HPDE6-E6E7 (cell line): ENCODE measurements at regions not wholly inside any gene's neighbourhood (a gene's known extent, or its start where the extent isn't known, plus 50 kb on each side); places are given as distances from the start of the nearest gene placed in this dataset.

Experiments used
- DNase-seq: peaks from one replicate; pipeline ENCODE4 v3.0.0; 2011; ENCODE audit warnings: missing footprints; ENCODE audit errors: extremely low spot score

DNA sequence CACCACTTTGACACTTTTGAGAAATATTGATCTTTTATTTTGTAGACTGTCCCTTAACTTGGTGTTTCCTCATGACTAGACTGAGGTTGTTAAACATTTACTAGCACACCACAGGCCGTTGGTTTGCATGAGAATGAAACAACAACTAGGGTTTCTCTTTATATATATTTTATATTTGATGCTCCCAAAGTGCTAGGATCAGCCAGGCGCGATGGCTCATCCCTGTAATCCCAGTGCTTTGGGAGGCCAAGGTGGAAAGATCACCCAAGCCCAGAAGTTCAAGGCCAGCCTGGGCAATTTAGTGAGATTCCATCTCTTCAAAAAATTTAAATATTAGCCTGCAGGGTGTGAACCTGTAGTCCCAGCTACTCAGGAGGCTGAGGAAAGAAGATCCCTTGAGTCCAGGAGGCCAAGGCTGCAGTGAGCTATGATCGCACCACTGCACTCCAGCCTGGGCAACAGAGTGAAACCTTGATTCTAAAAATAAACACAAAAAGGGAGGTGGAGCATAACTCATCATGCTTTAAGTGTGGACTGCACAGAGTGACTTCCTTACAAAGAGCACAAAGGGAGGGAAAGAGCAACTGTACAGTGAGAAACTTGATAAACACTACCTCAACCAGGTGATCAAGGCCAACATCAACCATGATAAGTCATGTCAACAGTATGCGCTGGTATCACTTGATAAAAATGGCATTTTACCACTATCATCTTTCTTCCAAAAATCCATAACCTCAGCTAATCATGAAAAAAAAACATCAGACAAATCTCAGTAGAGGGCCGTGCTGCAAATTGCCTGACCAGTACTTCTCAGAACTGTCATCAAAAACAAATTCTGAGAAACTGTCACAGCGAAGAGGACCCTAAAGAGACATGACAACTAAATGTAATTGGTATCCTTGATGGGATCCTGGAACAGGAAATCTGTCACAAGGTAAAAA lies 72.8 kb upstream of the ATF7IP2 start:
- no peak for DNase-seq

DNA sequence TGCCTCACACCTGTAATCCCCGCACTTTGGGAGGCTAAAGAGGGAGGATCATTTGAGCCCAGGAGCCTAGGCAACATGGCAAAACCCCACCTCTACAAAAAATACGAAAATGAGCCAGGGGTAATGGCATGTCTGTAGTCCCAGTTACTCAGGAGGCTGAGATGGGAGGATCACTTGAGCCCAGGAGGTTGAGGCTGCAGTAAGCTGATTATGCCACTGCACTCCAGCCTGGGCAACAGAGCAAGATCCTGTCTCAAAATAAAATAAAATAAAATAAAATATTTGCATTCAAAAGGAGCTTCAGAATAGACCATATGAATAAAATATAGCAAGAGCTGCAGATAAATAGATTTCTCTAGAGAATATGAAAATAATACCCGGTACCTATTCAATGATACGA lies 71.5 kb upstream of the ATF7IP2 start:
- DNase-seq: no peak

DNA sequence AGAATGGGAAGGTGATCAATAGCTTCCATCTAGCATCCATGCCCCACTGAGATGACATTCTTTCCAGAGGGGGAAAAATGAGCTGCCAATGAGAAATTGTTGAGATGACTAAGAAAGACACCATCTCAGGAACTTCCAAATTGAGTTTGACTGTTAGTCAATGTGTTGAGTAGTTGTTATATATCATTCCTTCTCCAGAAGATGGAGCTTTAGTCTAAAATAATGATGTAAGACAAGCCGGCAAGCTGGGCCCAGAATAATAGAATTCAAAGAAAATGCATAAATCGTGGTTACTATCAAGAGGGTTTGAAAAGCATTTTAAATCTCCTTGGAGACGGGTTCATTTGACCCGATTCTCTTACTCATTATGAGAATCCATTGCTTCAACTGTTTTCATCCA lies 71.0 kb upstream of the ATF7IP2 start:
- DNase-seq: no peak

DNA sequence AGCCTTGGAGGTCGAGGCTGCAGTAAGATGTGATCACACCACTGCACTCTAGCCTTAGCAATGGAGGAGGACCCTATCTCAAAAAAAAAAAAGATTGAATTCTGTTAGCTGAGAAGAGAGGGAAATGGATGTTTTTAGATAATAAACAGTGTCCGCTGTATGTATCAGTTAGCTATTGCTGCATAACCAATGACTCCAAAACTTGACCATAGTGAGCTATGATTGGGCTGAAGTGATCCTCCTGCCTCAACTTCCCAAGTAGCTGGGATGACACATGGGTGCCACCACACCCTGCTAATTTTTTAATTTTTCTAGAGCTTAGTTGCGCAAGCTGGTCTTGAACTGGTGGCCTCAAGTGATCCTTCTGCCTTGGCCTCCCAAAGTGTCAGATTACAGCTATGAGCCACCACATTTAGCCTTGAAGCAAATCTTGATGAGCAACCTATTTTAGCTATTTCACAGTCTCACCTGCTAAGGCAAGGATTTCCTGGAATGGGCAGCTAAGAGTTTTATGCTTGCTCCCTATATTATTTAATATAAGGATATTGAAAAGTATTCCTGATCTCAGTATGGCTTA lies 68.3 kb upstream of the ATF7IP2 start:
- DNase-seq: no peak

DNA sequence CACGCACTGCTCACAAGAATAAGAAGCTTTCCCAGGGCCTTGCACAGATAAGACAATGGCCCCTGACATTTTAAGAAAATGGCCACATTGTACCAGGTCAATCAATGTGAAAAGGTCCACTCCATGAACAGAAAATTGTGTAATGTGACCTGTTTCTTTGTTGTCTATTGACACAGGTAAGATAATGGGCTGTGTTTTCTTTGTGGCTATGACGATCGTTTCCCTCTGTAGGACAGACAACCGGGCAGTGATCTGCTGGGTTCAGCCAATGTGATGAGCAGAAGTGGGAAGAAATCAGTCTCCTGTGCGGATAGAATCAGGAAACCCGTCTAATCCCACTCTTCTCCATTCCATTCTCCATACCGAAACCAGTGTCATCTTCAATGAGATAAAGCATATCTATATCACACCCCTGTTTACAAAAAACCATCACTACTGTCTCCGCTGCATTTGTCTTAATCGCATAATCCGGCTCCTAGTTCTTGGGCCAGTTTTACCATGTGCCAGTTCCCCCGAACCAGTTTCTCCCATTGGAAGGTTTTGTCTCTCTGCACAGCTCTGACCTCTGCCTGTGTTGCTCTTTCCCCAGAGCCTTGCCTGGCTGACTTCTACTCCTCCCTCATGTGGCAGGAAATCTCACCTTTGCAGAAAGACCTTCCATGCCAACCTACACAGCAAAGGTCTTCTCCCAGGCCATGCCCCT lies 66.9 kb upstream of the ATF7IP2 start:
- DNase-seq: no peak

DNA sequence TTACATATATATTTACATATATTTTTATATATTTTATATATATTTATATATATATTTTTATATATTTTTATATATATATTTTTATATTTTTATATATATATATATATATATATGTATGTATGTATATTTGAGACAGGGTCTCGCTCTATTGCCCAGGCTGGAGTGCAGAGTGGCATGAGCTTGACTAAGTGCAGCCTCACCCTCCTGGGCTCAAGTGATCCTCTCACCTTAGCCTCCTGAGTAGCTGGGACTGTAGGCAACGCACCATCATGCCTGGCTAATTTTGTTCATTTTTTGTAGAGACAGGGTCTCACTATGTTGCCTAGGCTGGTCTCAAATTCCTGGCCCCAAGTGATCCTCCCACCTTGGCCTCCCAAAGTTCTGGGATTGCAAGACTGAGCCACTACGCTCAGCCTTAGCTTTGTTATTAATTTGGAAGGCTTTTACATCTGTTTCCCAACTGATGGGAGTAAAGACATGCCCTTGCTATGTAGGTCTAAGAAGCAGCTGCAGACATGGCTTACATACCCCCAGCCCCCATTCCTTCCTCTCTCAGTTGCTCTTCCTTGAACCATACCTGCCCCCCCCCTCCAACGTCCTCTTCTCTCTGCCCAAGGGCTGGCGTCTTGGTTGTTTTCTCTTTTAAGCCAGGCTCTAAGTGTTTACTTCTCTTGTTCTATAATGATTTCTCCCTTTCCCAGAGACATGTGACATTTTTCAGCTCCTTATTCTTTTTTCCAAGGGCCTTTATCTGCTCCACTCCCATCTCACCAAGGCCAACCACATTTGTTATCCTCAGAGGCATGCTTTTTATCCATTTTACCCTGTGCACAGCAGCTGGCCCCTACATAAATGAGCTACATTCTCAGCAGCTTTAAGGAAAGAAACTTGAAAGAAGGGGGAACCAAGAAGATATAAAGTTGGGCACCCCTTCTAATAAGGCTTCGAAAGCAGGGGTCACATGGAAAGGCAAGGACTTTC lies 64.2 kb upstream of the ATF7IP2 start:
- no peak for DNase-seq

DNA sequence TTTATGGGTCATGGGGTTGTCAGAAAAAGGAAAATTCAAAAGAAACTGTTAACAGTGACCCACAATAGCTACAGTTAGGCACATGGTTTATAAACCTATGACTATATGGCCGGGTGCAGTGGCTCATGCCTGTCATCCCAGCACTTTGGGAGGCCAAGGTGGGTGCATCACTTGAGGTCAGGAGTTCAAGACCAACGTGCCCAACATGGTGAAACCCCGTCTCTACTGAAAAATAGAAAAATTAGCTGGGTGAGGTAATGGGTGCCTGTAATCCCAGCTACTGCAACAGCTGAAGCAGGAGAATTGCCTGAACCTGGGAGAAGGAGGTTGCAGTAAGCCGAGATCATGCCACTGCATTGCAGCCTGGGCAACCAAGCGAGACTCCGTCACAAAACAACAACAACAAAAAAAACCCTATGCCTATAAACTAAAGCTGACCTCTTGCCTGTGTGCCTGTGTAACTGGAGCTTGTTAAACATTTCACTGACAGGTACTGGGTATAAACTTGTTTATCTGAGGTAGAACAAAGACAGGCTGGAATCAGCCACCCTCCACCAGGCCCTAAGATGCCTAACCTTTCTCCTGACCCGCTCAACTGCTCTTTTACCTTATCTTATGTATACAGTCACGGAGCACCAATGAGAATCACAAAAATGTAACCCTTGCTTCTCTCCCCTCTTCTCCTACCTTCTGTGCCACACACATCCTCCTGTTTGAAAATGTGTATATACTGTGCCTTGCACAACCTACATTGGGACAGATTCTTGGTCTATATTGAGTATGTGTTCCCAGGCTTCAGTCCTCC lies 62.9 kb upstream of the ATF7IP2 start:
- DNase-seq: no peak

DNA sequence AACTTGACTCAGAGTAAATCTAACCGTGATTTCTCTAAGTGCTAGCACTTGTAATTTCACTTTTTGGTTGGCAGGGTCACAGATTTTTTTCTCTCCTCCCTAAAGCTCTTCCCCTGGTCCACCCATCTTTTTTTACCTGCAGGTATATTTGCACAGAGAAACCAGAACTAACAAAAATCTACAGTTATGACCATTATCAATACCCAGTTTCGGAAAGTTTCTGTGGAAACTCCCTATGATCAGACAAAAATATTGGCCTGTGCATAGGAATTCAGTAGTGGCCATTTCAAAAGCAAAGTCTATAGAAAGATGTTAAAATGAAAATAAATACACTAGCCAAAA lies 62.4 kb upstream of the ATF7IP2 start:
- no peak for DNase-seq

DNA sequence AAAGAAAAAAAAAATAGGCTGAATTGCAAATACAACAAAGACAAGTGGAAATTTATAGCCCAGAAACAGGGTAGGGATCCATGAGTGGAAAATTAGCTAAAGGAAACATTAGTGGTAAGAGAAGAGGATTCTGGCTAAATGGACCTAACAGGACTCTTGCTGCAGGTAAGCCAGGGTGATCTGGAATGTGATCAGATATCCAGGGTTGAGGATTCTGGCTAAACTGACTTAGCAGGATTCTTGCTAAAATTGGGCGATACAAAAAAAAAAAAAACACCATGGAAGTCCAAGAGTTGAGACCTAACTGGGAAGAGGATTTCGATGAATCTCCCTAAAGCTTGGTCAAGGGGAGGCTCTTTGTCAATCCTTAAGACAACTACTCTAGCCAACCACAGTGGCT lies 61.7 kb upstream of the ATF7IP2 start:
- no peak for DNase-seq

DNA sequence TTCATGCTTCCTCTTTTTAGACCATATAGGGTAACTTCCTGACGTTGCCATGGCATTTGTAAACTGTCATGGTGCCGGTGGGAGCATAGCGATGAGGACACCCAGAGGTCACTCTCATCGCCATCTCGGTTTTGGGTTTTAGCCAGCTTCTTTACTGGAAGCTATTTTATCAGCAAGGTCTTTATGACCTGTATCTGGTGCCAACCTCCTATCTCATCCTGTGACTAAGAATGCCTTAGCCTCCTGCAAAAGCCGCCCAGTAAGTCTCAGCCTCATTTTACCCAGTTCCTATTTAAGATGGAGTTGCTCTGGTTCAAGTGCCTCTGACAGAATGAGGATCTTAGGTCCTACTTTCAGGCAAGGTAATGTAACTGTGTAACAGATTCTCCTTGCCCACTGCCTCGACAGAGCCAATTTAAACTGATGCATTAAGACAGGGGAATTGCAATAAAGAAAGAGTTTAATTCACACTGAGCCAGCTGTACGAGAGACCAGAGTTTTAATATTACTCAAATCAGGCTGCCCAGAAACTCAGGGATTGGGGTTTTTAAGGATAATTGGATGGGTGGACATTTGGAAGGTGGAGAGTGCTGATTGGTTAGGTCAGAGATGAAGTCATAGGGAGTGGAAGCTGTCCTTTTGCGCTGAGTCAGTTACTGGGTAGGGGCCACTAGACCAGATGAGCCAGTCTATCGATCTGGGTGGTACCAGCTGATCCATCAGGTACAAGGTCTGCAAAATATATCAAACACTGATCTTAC lies 59.9 kb upstream of the ATF7IP2 start:
- DNase-seq: no peak

DNA sequence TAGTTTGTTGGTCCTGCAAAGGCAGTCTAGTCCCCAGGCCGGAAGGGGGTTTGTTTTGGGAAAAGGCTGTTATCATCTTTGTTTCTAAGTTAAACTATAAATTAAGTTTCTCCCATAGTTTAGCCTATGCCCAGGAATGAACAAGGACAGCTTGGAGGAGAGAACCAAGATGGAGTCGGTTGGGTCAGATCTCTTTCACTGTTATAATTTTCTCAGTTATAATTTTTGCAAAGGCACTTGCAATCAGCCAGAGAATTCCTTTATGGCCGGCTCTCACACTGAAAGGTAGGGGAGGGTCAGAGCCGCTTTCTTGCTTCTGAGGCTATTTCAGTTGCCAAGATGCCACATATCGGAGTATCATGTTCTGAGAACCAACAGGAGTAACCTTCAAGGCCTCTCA lies 59.2 kb upstream of the ATF7IP2 start:
- no peak for DNase-seq

DNA sequence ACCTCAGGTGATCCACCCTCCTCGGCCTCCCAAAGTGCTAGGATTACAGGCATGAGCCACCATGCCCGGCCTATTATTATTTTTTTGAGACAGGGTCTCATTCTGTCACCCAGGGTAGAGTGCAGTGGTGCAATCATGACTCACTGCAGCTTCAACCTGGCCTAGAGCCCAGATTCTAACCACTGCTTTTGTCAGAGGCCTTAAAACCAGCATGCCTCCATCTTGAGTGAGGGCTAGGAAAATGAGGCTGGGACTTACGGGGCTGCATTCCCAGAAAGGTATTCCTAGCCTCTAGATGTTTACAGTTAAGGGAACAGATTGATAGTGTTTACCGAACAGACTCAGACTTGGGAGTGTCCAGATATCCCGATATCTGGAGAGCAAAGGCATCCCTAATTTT lies 57.6 kb upstream of the ATF7IP2 start:
- peak; percentile 33 for DNase-seq

DNA sequence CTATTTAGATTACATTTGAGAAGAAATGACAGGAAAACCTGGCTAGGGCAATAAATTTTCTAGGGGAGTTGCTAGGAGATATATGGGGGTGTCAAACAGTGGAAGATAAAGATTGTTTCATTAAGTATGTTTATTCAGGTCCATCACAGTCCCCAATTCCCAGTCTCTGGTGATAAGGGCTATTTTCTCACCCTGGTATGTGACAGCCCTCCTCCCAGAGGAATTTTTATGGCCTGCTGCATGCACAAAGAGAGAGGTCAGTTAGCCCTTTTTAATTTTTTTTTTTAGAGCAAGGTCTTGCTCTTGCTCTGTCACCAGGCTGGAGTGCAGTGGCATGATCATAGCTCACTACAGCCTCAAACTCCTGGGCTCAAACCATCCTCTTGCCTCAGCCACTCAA lies 53.6 kb upstream of the ATF7IP2 start:
- DNase-seq: no peak

DNA sequence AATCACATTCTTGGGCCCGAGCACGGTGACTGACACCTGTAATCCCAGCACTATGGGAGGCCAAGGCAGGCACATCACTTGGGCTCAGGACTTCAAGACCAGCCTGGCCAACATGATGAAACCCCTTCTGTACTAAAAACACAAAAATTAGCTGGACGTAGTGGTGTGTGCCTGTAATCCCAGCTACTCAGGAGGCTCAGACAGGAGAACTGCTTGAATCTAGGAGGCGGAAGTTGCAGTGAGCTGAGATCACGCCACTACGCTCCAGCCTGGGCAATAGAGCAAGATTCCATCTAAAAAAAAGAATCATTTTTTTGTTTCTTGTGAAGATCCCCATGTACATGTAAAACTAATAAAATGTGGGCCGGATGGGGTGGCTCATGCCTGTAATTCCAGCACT lies 53.1 kb upstream of the ATF7IP2 start:
- DNase-seq: no peak

DNA sequence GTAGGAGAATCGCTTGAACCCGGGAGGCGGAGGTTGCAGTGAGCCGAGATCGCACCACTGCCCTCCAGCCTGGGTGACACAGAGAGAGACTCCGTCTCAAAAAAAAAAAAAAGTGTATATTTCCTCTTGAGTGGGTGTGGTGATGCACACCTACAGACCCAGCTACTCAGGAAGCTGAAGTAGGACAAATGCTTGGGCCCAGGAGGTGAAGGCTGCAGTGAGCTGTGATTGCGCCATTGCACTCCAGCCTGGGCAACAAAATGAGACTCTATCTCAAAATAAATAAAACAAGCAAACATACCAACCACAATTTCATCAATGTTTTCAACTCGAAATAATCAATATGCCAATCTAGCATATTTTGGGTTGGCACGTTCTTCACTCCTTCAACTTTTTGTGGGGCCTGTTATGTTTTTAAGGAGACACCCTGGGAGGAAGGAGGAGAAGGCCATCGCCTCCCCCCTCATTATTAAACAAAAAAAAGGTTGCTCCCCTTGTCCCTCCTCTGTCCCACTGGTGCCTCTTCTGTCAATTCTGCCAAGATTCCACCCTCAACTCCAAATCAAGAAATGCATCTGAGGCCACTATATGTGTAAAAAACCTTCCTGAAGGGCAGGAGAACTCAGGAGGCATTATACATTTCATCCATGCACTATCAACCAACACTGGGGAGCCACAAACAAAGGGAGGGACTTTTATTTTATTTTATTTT lies 52.4 kb upstream of the ATF7IP2 start:
- no peak for DNase-seq

DNA sequence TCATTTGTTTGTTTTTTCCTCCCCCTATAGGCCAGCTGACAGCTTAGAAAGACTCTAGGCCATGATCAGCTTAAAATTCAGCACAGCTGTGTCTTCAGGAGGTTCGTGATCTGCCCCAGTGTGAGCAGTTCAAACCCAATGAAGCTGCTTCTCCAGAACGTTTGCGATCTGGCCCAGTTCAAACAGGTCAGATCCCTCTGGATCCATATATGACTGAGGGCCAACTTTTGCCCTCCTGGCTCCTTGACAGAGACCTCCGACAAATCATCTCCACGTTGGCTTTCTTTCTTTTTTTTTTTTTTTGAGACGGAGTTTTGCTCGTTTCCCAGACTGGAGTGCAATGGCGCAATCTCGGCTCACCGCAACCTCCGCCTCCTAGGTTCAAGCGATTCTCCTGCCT lies 50.2 kb upstream of the ATF7IP2 start:
- no peak for DNase-seq
